ENCODE measurements at regions not wholly inside any gene's neighbourhood (a gene's known extent, or its start where the extent isn't known, plus 50 kb on each side); places are given as distances from the start of the nearest gene placed in this dataset.

DNA sequence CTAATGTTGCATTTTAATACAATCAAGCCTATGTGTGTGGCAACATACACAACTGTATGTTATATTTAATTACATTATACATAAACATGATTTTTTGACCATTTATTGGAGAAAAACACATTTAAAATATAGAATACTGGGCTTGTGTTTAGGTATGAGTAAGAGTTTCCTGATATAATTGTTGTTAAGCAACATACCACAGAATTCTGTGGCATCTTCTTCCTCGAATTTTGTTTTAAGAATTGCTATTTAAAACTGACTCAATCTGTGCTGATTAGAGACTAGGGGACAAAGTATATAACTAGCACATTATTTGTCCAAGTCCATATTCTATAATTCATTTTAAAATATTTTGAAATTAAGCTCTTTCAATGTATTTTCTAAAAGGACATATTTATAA lies 376.8 kb upstream of the THBS1 start:
- Histone ChIP-seq H2BK120ac (ENCODE audit: insufficient read depth, low read length, poor library complexity) (no peak overlapping the region), H3K23ac (ENCODE audit: low read length) (no peak overlapping the region), H3K18ac (ENCODE audit: low read length) (no peak overlapping the region), H2BK5ac (ENCODE audit: low read depth, low read length, poor library complexity) (no peak overlapping the region), H3K4me1 (ENCODE audit: control insufficient read depth in 1 of 2, insufficient read depth in 2 of 2, low read length in 2 of 2) (peaks cover 0 to 5% of the 10 kb centered on the region in 2 experiments), H3K4ac (ENCODE audit: low read depth, low read length) (no peak overlapping the region), H3K9me3 (ENCODE audit: insufficient read depth, low read depth, low read length) (peaks cover under 1% of the 10 kb centered on the region), H3K36me3 (ENCODE audit: control insufficient read depth in 1 of 2, insufficient read depth in 2 of 2, low read length in 2 of 2) (no peaks in the 10 kb centered on the region), H3K4me2 (ENCODE audit: low read length) (no peak overlapping the region), H2BK12ac (ENCODE audit: low read length) (no peak overlapping the region), H3K4me3 (ENCODE audit: low read depth, low read length) (no peak overlapping the region), H4K91ac (ENCODE audit: low read depth, low read length) (no peak overlapping the region), H3K14ac (ENCODE audit: low read length) (no peak overlapping the region), H4K12ac (ENCODE audit: low read depth, low read length) (no peak overlapping the region), H2AK5ac (ENCODE audit: low read length) (no peak overlapping the region), H3K27ac (ENCODE audit: low read depth, low read length) (no peak overlapping the region), H2AFZ (ENCODE audit: insufficient read depth, low read length, poor library complexity) (no peak overlapping the region), H3K79me2 (ENCODE audit: control insufficient read depth, insufficient read depth, low read length, poor library complexity) (no peaks in the 10 kb centered on the region), H3K79me1 (ENCODE audit: low read length) (no peaks in the 10 kb centered on the region), H3K27me3 (ENCODE audit: insufficient read depth, low read length) (no peaks in the 10 kb centered on the region), H3K9ac (ENCODE audit: low read length) (no peak overlapping the region), H4K8ac (ENCODE audit: low read depth, low read length) (no peak overlapping the region)
- peak in 1 of 2 donors; percentile 48 for DNase-seq
- no CpG with 5 or more reads among the region's 1 CpG for WGBS (ENCODE audit: extremely low coverage, insufficient coverage, insufficient read length)

- Histone ChIP-seq H3K14ac (ENCODE audit: low read length) (no peak overlapping the region), H3K9me3 (ENCODE audit: insufficient read depth, low read depth, low read length) (no peaks in the 10 kb centered on the region)
Measured at GRCh38 chr15:39205081-39205480, 375.8 kb upstream of the THBS1 start.

DNA sequence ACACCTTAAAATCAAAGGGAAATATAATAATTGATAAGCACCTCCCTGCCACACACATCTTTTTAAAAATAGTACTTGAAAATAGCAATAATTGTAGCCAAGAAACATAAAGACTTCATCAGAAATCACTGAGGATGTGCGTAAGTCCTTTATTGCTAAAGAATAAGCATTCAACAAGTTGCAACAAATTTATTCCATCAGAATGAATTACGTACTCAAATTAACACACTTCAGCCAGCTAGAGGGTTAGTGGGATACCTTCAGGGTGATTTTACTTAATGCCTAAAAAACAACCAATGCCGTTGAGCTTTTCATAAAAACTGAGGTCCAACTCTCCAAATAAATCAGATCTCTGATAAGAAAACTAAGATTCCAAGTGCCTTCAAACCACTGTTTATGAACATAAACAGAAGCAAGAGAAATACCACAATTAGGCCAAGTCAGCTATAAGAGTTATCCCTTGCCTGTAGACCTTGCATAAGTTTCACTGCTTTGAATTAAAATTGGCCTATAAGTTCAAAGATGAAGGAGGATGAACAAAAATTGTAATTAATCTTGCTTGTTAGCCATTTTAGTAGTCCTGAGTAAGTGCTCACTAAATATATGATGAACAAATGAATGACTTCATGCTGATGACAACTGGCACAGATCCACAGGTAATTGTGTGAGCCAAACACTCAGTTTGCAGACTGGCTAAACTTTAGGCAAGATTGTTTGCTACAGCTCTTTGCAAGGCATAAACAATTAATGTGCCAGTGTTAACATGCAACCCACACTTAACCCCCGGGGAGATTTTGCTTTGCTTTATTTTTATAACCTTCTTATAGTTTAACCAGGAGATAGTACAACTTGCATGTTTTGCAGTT lies 375.1 kb upstream of the THBS1 start:
- Histone ChIP-seq H4K8ac (ENCODE audit: low read depth, low read length) (no peak overlapping the region), H3K4me2 (ENCODE audit: low read length) (no peak overlapping the region), H3K27ac (ENCODE audit: low read depth, low read length) (no peak overlapping the region), H2BK5ac (ENCODE audit: low read depth, low read length, poor library complexity) (no peak overlapping the region), H3K23ac (ENCODE audit: low read length) (no peak overlapping the region), H3K14ac (ENCODE audit: low read length) (no peak overlapping the region), H2AFZ (ENCODE audit: insufficient read depth, low read length, poor library complexity) (no peak overlapping the region), H3K4me3 (ENCODE audit: low read depth, low read length) (no peak overlapping the region), H3K9ac (ENCODE audit: low read length) (no peak overlapping the region), H4K91ac (ENCODE audit: low read depth, low read length) (no peak overlapping the region), H2BK12ac (ENCODE audit: low read length) (no peak overlapping the region), H3K4ac (ENCODE audit: low read depth, low read length) (no peak overlapping the region), H3K79me1 (ENCODE audit: low read length) (no peaks in the 10 kb centered on the region), H4K12ac (ENCODE audit: low read depth, low read length) (no peak overlapping the region), H3K79me2 (ENCODE audit: control insufficient read depth, insufficient read depth, low read length, poor library complexity) (no peaks in the 10 kb centered on the region), H3K4me1 (ENCODE audit: control insufficient read depth in 1 of 2, insufficient read depth in 2 of 2, low read length in 2 of 2) (no peaks in the 10 kb centered on the region), H2AK5ac (ENCODE audit: low read length) (no peak overlapping the region), H3K27me3 (ENCODE audit: insufficient read depth, low read length) (no peaks in the 10 kb centered on the region), H3K18ac (ENCODE audit: low read length) (no peak overlapping the region), H3K36me3 (ENCODE audit: control insufficient read depth in 1 of 2, insufficient read depth in 2 of 2, low read length in 2 of 2) (no peaks in the 10 kb centered on the region), H2BK120ac (ENCODE audit: insufficient read depth, low read length, poor library complexity) (no peak overlapping the region), H3K9me3 (ENCODE audit: insufficient read depth, low read depth, low read length) (no peaks in the 10 kb centered on the region)
- WGBS (ENCODE audit: extremely low coverage, insufficient coverage, insufficient read length), result no CpG with 5 or more reads among the region's 4 CpGs
- no peak for DNase-seq

More at GRCh38 chr15:39205081-39205480, 375.8 kb upstream of the THBS1 start:
- no peak overlapping the region for H4K12ac ChIP-seq (ENCODE audit: low read depth, low read length)
- H3K27ac ChIP-seq (ENCODE audit: low read depth, low read length), result no peak overlapping the region
- H2AFZ ChIP-seq (ENCODE audit: insufficient read depth, low read length, poor library complexity), result no peak overlapping the region
- no peak overlapping the region for H3K4me3 ChIP-seq (ENCODE audit: low read depth, low read length)
- no peak overlapping the region for H2BK120ac ChIP-seq (ENCODE audit: insufficient read depth, low read length, poor library complexity)
- no peak overlapping the region for H4K91ac ChIP-seq (ENCODE audit: low read depth, low read length)
- H3K27me3 ChIP-seq (ENCODE audit: insufficient read depth, low read length), result no peaks in the 10 kb centered on the region
- H2BK12ac ChIP-seq (ENCODE audit: low read length), result no peak overlapping the region
- no peak overlapping the region for H3K4ac ChIP-seq (ENCODE audit: low read depth, low read length)
- H2AK5ac ChIP-seq (ENCODE audit: low read length), result no peak overlapping the region
- no peak overlapping the region for H3K18ac ChIP-seq (ENCODE audit: low read length)
- no peaks in the 10 kb centered on the region for H3K79me2 ChIP-seq (ENCODE audit: control insufficient read depth, insufficient read depth, low read length, poor library complexity)
- H3K9ac ChIP-seq (ENCODE audit: low read length), result no peak overlapping the region
- no peak for DNase-seq
- H3K23ac ChIP-seq (ENCODE audit: low read length), result no peak overlapping the region
- no peak overlapping the region for H2BK5ac ChIP-seq (ENCODE audit: low read depth, low read length, poor library complexity)
- H3K79me1 ChIP-seq (ENCODE audit: low read length), result no peaks in the 10 kb centered on the region
- no peak overlapping the region for H4K8ac ChIP-seq (ENCODE audit: low read depth, low read length)
- no peaks in the 10 kb centered on the region for H3K36me3 ChIP-seq (ENCODE audit: control insufficient read depth in 1 of 2, insufficient read depth in 2 of 2, low read length in 2 of 2)
- H3K4me2 ChIP-seq (ENCODE audit: low read length), result no peak overlapping the region
- H3K4me1 ChIP-seq (ENCODE audit: control insufficient read depth in 1 of 2, insufficient read depth in 2 of 2, low read length in 2 of 2), result no peaks in the 10 kb centered on the region

GRCh38 chr15:39207532-39208115 lies 373.3 kb upstream of the THBS1 start:
- Histone ChIP-seq H3K36me3 (ENCODE audit: control insufficient read depth in 1 of 2, insufficient read depth in 2 of 2, low read length in 2 of 2) (peaks cover 0 to 1% of the 10 kb centered on the region in 2 experiments), H2BK12ac (ENCODE audit: low read length) (no peak overlapping the region)

More at GRCh38 chr15:39207532-39208115, 373.3 kb upstream of the THBS1 start:
- H3K79me1 ChIP-seq (ENCODE audit: low read length), result no peaks in the 10 kb centered on the region
- peaks cover 0 to 2% of the 10 kb centered on the region in 2 experiments for H3K4me1 ChIP-seq (ENCODE audit: control insufficient read depth in 1 of 2, insufficient read depth in 2 of 2, low read length in 2 of 2)
- H3K4me2 ChIP-seq (ENCODE audit: low read length), result no peak overlapping the region
- no peaks in the 10 kb centered on the region for H3K27me3 ChIP-seq (ENCODE audit: insufficient read depth, low read length)
- no peak overlapping the region for H2BK5ac ChIP-seq (ENCODE audit: low read depth, low read length, poor library complexity)
- H4K12ac ChIP-seq (ENCODE audit: low read depth, low read length), result no peak overlapping the region
- H3K9me3 ChIP-seq (ENCODE audit: insufficient read depth, low read depth, low read length), result no peaks in the 10 kb centered on the region
- H2BK120ac ChIP-seq (ENCODE audit: insufficient read depth, low read length, poor library complexity), result no peak overlapping the region
- WGBS (ENCODE audit: extremely low coverage, insufficient coverage, insufficient read length), result no CpG with 5 or more reads among the region's 5 CpGs
- no peak for DNase-seq
- no peak overlapping the region for H3K4ac ChIP-seq (ENCODE audit: low read depth, low read length)
- no peak overlapping the region for H3K23ac ChIP-seq (ENCODE audit: low read length)
- no peaks in the 10 kb centered on the region for H3K79me2 ChIP-seq (ENCODE audit: control insufficient read depth, insufficient read depth, low read length, poor library complexity)
- H2AFZ ChIP-seq (ENCODE audit: insufficient read depth, low read length, poor library complexity), result no peak overlapping the region
- no peak overlapping the region for H3K27ac ChIP-seq (ENCODE audit: low read depth, low read length)
- H3K14ac ChIP-seq (ENCODE audit: low read length), result no peak overlapping the region
- H4K91ac ChIP-seq (ENCODE audit: low read depth, low read length), result no peak overlapping the region
- no peak overlapping the region for H3K9ac ChIP-seq (ENCODE audit: low read length)
- no peak overlapping the region for H3K4me3 ChIP-seq (ENCODE audit: low read depth, low read length)
- no peak overlapping the region for H4K8ac ChIP-seq (ENCODE audit: low read depth, low read length)
- no peak overlapping the region for H2AK5ac ChIP-seq (ENCODE audit: low read length)
- no peak overlapping the region for H3K18ac ChIP-seq (ENCODE audit: low read length)

Measured in trophoblast cell (in vitro differentiated cells and primary cell).